ENCODE measurements at regions not wholly inside any gene's neighbourhood (a gene's known extent, or its start where the extent isn't known, plus 50 kb on each side); places are given as distances from the start of the nearest gene placed in this dataset.

- no peak for DNase-seq (ENCODE audit: low read depth)
These were observed 262.0 kb downstream of the HIVEP2 start for GRCh38 chr6:142682985-142683384.

GRCh38 chr6:142683714-142684141, 261.2 kb downstream of the HIVEP2 start:
- DNase-seq (ENCODE audit: low read depth), result no peak

- DNase-seq (ENCODE audit: low read depth), result no peak
These were observed 260.6 kb downstream of the HIVEP2 start for GRCh38 chr6:142684371-142684770.

- no peak for DNase-seq (ENCODE audit: low read depth)
These were observed 259.0 kb downstream of the HIVEP2 start for GRCh38 chr6:142685852-142686506.

- DNase-seq (ENCODE audit: low read depth), result no peak
These were observed 258.5 kb downstream of the HIVEP2 start for GRCh38 chr6:142686507-142686887.

- peak; percentile 83 for DNase-seq (ENCODE audit: low read depth)
These were observed 252.0 kb downstream of the HIVEP2 start for GRCh38 chr6:142692942-142693341.

GRCh38 chr6:142693441-142693840, 251.5 kb downstream of the HIVEP2 start:
- no peak for DNase-seq (ENCODE audit: low read depth)

- DNase-seq (ENCODE audit: low read depth), result peak; percentile 23
These were observed 250.9 kb downstream of the HIVEP2 start for GRCh38 chr6:142694054-142694453.

GRCh38 chr6:142695016-142695415, 250.0 kb downstream of the HIVEP2 start:
- DNase-seq (ENCODE audit: low read depth), result no peak

- DNase-seq (ENCODE audit: low read depth), result no peak
These were observed 248.6 kb downstream of the HIVEP2 start for GRCh38 chr6:142696123-142697000.

- DNase-seq (ENCODE audit: low read depth), result no peak
These were observed 248.0 kb downstream of the HIVEP2 start for GRCh38 chr6:142697001-142697335.

GRCh38 chr6:142697922-142698321, 247.1 kb downstream of the HIVEP2 start:
- DNase-seq (ENCODE audit: low read depth), result no peak

GRCh38 chr6:142698751-142699150, 246.2 kb downstream of the HIVEP2 start:
- DNase-seq (ENCODE audit: low read depth), result no peak

- no peak for DNase-seq (ENCODE audit: low read depth)
These were observed 245.6 kb downstream of the HIVEP2 start for GRCh38 chr6:142699391-142699790.

GRCh38 chr6:142700032-142700431, 244.9 kb downstream of the HIVEP2 start:
- no peak for DNase-seq (ENCODE audit: low read depth)

GRCh38 chr6:142700671-142701312, 244.2 kb downstream of the HIVEP2 start:
- DNase-seq (ENCODE audit: low read depth), result no peak

All from non-pigmented ciliary epithelial cell (primary cell).